HG03460 (cell line): ENCODE measurements at regions not wholly inside any gene's neighbourhood (a gene's known extent, or its start where the extent isn't known, plus 50 kb on each side); places are given as distances from the start of the nearest gene placed in this dataset.

Experiments
- ATAC-seq: cut with Tn5 transposase; IDR thresholded peaks from one replicate; pipeline ENCODE4 v1.9.1; 2021; ENCODE audit not compliant: unreplicated experiment

- no peak for ATAC-seq
Measured at GRCh38 chr5:110343616-110344015, 382.9 kb downstream of the TMEM232 start.

DNA sequence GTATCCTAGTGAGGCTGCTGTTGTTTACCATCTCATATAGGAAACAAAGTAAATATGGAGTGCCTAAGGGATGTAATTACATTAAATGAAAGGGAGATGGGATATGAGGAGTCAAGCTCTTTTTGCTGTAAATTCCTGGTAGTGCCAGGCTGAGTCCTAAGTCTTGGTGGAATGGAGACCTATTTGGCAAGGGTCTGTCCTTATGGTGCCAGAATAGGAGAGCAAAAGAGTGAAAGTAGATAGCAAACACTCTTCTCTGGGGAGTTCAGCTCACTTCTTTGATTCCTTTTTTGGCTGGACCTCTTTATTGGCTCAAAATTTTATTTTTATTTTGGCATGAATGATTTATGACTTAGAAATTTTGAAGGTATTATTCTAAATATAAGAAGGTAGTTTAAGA, 380.8 kb downstream of the TMEM232 start:
- ATAC-seq, result no peak

DNA sequence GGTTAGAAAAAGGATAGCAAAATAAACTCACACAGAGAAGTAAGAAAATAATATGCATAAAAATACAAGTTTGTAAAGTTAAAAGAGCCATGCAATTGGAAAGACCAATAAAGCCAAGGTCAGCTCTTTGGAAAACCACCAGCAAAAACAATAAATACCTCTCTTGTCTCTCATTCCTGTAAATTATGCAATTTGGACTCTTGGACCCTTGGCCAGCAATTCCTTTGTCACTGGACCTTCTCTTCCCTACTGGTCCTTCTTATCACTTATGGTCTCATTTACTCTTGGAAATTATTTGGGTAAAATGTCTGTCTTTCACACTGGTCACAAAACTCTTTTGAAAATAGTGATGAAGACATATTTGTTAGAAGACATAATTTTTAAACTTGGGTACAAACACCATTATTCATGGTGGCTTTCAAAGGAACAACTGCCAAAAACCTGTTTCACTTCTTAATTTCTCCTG, 379.5 kb downstream of the TMEM232 start:
- no peak for ATAC-seq

- no peak for ATAC-seq
Measured at GRCh38 chr5:110347781-110348180, 378.7 kb downstream of the TMEM232 start.

DNA sequence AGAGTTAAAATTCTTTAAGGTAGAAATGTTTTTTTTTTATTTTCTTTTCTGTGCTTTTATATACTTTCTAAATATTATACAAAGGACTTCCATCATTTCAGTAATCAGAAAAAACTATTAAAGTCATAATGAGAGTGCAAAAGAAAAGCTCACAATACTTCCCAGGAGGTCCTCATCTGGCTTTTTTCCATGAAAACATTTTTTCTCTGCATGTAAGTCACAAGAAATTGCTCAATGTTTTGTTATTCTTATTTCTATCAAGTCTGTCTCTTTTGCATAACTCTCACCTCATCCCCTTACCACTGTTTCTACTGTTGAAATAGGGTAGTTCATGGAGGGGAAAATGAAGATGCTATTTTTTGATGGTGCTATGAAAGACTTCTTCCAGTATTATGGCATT, 375.0 kb downstream of the TMEM232 start:
- ATAC-seq, result no peak

GRCh38 chr5:110354311-110354710, 372.2 kb downstream of the TMEM232 start:
- no peak for ATAC-seq

DNA sequence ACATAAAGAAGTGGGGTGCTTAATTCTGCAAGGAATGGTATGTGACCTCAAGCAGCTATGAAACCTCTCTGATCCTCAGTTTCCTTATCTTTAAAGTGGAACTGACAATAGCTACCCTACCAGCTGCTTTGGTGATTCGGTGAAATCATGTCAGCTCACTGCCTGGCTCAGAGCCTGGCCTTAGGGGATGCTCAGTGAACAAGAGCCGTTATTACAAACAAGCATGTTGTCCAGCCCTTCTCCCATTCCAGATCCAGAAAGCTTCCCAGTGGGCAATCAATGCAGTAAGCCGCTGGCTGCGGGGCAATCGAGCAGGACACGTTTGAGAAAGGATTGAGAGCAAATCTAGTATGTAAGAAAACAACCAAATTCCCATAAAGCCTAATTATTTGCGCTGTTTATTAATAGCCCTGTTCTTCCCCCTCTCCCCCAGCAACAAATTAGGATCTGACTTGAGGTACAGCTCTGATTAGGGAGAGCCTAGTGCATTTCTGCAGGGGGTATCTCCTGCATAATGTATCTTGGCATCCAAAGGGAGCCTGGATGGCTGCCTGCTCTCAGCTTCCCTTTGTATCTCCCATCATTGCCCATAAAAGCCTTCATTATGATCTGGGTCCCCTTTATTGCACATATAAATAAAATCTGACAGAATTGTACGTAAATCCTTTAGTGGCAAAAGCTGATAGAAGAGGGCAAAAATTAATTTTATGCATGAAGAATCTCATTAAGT, 371.4 kb downstream of the TMEM232 start:
- ATAC-seq, result no peak

DNA sequence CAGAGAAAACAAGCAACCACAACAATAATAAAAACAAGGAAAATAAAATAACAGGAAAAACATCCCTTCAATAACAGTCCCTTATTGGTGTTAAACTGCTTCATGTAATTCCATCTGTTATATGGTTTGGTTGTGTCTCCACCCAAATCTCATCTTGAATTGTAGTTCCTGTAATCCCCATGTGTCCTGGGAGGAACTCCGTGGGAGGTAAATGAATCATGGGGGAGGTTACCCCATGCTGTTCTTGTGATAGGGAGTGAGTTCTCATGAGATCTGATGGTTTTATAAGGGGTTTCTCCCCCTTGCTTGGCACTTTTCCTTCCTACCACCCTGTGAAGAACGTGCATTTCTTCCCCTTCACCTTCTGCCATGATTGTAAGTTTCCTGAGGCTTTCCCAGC, 369.8 kb downstream of the TMEM232 start:
- no peak for ATAC-seq

DNA sequence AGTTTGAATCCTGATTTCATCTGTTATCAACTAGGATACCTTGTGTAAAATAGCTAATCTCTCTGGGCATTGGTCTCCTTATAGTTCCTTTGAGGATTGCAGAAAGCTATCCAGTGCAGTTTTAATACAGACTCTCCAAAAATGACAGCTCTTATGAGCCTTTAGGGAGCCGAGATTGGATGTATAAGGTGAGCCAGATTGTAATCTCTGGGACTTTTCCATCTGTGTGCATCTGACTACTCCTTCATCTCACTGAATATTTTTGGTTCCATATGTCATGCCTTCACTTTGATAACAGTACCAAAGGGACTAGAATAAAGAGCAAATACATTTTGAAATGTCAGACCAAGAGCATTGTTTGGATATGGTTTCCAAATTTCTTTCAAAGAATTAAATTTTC, 367.2 kb downstream of the TMEM232 start:
- ATAC-seq, result no peak

- no peak for ATAC-seq
Measured at GRCh38 chr5:110361471-110361870, 365.0 kb downstream of the TMEM232 start.

DNA sequence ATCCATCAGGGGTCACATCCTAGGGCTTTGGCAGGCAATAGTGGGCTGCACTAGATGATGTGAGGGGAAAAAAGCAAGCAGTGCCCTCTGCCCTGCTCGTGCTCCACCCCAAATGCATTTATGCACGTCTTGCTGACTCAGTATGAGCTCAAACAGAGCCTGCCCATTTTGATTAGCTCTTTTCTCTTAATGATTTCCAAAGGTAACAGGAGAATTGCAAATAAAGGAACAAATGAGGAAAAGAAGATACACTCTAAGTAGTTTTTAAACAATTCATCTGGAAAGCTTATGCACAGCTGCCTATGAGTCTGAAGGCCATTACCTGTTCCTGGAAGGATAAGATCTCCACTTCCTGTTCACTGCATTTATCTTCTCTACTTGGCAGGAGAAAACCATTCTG, 364.2 kb downstream of the TMEM232 start:
- no peak for ATAC-seq

GRCh38 chr5:110366716-110367115, 359.8 kb downstream of the TMEM232 start:
- ATAC-seq, result no peak
